Left lung (tissue), 4 donors: ENCODE measurements at regions not wholly inside any gene's neighbourhood (a gene's known extent, or its start where the extent isn't known, plus 50 kb on each side); places are given as distances from the start of the nearest gene placed in this dataset.
"Not testable (repeated sequence)": the region's sequence is repeated elsewhere in the genome, so short reads cannot be mapped to it uniquely, and the experiment has no call there.

ENCODE experiments used
- ATAC-seq: fragments of 200-7000 bp; cut with Tn5 transposase; one replicate; pipeline ENCODE4 v1.9.1; 2020; ENCODE audit warnings: moderate library complexity
- DNase-seq, 4 donors: peaks; one replicate each; pipeline ENCODE4 v3.0.0-alpha.2; 2013 to 2020
- H3K27ac ChIP-seq, 2 donors: fragments of 200-600 bp; sonication (generic) in 1 of 2; one replicate each; pipeline versions ENCODE4 v1.5.0 to v1.8.0; 2020 to 2021
- H3K27me3 ChIP-seq, 2 donors: fragments of 200-600 bp; sonication (generic) in 1 of 2; one replicate each; pipeline versions ENCODE4 v1.5.0 to v1.8.0; 2020 to 2021
- H3K36me3 ChIP-seq, 2 donors: fragments of 200-600 bp; sonication (generic) in 1 of 2; one replicate each; pipeline versions ENCODE4 v1.5.0 to v1.8.0; 2020 to 2021
- H3K4me1 ChIP-seq, 2 donors: fragments of 200-600 bp; one replicate each; pipeline ENCODE4 v1.8.0; 2021
- H3K4me3 ChIP-seq, 2 donors: fragments of 200-600 bp; sonication (generic) in 1 of 2; one replicate each; pipeline versions ENCODE4 v1.5.0 to v1.8.0; 2020 to 2021; ENCODE audit warnings: mild to moderate bottlenecking in 1 of 2
- H3K9me3 ChIP-seq, 2 donors: fragments of 200-600 bp; sonication (generic) in 1 of 2; one replicate each; pipeline versions ENCODE4 v1.5.0 to v1.8.0; 2020 to 2021
- intact Hi-C, 2 donors: fragments of 100-400 bp; cut with DNase I; formaldehyde crosslinking; loops; one replicate each; pipeline versions ENCODE4 v1.11.2 to v1.14.2; 2022
- TF ChIP-seq, protein P1 (sequence below), 2 donors: fragments of 200-600 bp; sonication (generic) in 1 of 2; IDR thresholded peaks; one replicate each; pipeline versions ENCODE4 v1.5.0 to v1.8.0; 2021; ENCODE audit warnings: antibody characterized with exemption in 2 of 2
- donor health status: DM: no; HTN: yes; CAD: no.
- donor health status: DM: no; HTN: no; CAD: no.

DNA sequence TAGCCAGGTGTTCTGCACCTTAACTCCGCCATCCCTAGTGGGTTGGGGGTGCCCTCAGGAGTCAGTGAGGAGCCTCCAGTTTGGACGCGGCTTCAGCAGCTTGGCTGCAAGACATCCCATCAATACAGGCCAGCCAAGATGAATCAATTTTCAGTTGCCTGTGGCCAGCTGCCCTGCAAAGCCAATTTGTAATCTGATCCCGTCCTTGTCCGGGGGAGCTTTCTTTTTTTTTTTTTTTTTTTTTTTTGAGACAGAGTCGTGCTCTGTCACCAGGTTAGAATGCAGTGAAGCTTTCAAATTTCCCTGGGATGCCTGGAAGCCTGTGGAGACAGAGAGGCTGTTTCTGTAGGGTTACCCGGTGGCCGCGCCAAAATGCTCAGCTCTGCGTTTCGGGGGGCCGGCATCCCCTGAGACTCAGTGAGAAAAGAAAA is 192.5 kb downstream of the ASMT start:
- ATAC-seq (no peak), DNase-seq (no peak)
- intact Hi-C loops, result no loop called here
- TF ChIP-seq, protein P1, sequence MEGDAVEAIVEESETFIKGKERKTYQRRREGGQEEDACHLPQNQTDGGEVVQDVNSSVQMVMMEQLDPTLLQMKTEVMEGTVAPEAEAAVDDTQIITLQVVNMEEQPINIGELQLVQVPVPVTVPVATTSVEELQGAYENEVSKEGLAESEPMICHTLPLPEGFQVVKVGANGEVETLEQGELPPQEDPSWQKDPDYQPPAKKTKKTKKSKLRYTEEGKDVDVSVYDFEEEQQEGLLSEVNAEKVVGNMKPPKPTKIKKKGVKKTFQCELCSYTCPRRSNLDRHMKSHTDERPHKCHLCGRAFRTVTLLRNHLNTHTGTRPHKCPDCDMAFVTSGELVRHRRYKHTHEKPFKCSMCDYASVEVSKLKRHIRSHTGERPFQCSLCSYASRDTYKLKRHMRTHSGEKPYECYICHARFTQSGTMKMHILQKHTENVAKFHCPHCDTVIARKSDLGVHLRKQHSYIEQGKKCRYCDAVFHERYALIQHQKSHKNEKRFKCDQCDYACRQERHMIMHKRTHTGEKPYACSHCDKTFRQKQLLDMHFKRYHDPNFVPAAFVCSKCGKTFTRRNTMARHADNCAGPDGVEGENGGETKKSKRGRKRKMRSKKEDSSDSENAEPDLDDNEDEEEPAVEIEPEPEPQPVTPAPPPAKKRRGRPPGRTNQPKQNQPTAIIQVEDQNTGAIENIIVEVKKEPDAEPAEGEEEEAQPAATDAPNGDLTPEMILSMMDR (IDR thresholded peaks at IDR 0.05), result no peak
- no peak overlapping the region for H3K4me3 ChIP-seq
- H3K9me3 ChIP-seq, result peaks cover 0 to 2% of the 10 kb centered on the region in 2 donors
- H3K27ac ChIP-seq, result no peak overlapping the region
- no peaks in the 10 kb centered on the region for H3K4me1 ChIP-seq
- H3K27me3 ChIP-seq, result peaks cover 0 to 20% of the 10 kb centered on the region in 2 donors
- no peaks in the 10 kb centered on the region for H3K36me3 ChIP-seq

- ATAC-seq (no peak), DNase-seq (no peak)
- TF ChIP-seq, protein P1 (IDR thresholded peaks at IDR 0.05), result no peak
- peaks cover 0 to 2% of the 10 kb centered on the region in 2 donors for H3K9me3 ChIP-seq
- peaks cover 0 to 20% of the 10 kb centered on the region in 2 donors for H3K27me3 ChIP-seq
- no peaks in the 10 kb centered on the region for H3K4me1 ChIP-seq
- intact Hi-C loops, result no loop called here
- no peak overlapping the region for H3K27ac ChIP-seq
- H3K36me3 ChIP-seq, result no peaks in the 10 kb centered on the region
- no peak overlapping the region for H3K4me3 ChIP-seq
Measured at GRCh38 chrX:1809581-1809980, 194.7 kb downstream of the ASMT start.

DNA sequence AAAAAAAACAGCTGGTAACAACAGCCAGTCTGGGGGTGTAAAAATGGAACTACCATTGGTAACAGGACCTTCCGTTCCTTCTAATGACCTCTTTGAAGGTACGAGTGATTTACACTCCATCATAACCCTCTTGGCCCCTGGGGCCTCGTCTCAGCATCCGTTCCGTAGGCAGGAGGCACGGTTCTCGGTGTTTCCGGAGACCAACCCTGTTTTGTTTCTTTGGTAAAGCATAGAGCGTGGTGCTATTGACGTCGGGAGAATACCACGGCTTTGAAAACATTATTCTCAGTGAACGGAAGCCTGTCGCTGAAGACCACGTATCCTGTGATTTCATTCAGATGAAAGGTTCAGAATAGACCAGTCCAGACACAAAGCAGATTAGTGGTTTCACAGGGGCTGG is 198.9 kb downstream of the ASMT start:
- Histone ChIP-seq H3K27ac (no peak overlapping the region), H3K4me1 (no peaks in the 10 kb centered on the region), H3K9me3 (peaks cover 0 to 2% of the 10 kb centered on the region in 2 donors), H3K27me3 (no peaks in the 10 kb centered on the region), H3K4me3 (no peak overlapping the region), H3K36me3 (no peaks in the 10 kb centered on the region)
- no peak for DNase-seq
- no peak for ATAC-seq
- TF ChIP-seq, protein P1 (IDR thresholded peaks at IDR 0.05), result no peak
- intact Hi-C loops, result no loop called here

- ATAC-seq (no peak), DNase-seq (no peak)
- intact Hi-C loops, result no loop called here
Measured at GRCh38 chrX:1815456-1816175, 200.8 kb downstream of the ASMT start.

DNA sequence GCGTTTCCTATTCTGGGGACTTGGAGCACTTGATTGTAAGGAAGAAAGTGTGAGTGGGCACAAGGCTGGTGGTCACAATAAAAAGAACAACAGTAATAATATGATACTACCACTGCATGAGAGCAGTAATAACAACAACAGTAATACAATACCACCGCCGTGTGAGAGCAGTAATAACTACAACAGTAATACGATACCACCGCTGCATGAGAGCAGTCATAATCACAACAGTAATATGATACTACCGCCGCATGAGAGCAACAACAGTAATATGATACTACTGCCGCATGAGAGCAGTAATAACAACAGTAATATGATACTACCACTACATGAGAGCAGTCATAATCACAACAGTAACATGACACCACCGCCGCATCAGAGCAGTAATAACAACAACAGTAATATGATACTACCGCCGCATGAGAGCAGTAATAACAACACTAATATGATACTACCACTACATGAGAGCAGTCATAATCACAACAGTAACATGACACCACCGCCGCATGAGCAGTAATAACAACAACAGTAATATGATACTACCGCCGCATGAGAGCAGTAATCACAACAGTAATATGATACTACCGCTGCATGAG is 201.6 kb downstream of the ASMT start:
- H3K36me3 ChIP-seq, intact Hi-C loops, ATAC-seq, H3K4me1 ChIP-seq, H3K4me3 ChIP-seq, DNase-seq, H3K27me3 ChIP-seq, H3K27ac ChIP-seq, H3K9me3 ChIP-seq: not testable (repeated sequence)

More at GRCh38 chrX:1815456-1816175, 200.8 kb downstream of the ASMT start:
- no peaks in the 10 kb centered on the region for H3K4me1 ChIP-seq
- H3K27ac ChIP-seq, result no peak overlapping the region
- no peaks in the 10 kb centered on the region for H3K27me3 ChIP-seq
- TF ChIP-seq, protein P1 (IDR thresholded peaks at IDR 0.05), result no peak
- H3K4me3 ChIP-seq, result no peak overlapping the region
- H3K36me3 ChIP-seq, result no peaks in the 10 kb centered on the region
- peaks cover 0 to 2% of the 10 kb centered on the region in 2 donors for H3K9me3 ChIP-seq
